Gastroesophageal sphincter (tissue), 4 donors: ENCODE measurements at regions not wholly inside any gene's neighbourhood (a gene's known extent, or its start where the extent isn't known, plus 50 kb on each side); places are given as distances from the start of the nearest gene placed in this dataset.

ENCODE experiments used
- ATAC-seq: fragments of 150-250 bp; one replicate; pipeline ENCODE4 v1.9.1; 2016; ENCODE audit warnings: mild to moderate bottlenecking, moderate library complexity
- H3K27ac ChIP-seq, 4 donors: fragments of 200-600 bp; sonication (generic) in 3 of 4; 1 replicate in 3 of 4; 2 replicates in 1 of 4; pipeline ENCODE4 v1.5.1; 2016 to 2019
- H3K27me3 ChIP-seq: fragments of 200-600 bp; sonication (generic); one replicate; pipeline ENCODE4 v1.5.1; 2019
- H3K36me3 ChIP-seq, 2 donors: fragments of 200-600 bp; sonication (generic); one replicate each; pipeline ENCODE4 v1.5.1; 2019; ENCODE audit warnings: control low read depth in 1 of 2
- H3K4me1 ChIP-seq, 3 donors: fragments of 200-600 bp; sonication (generic); 1 replicate in 2 of 3; 2 replicates in 1 of 3; pipeline ENCODE4 v1.5.1; 2016 to 2019; ENCODE audit warnings: control low read depth in 2 of 3
- H3K4me3 ChIP-seq, 2 donors: fragments of 200-600 bp; sonication (generic); one replicate each; pipeline ENCODE4 v1.5.1; 2019; ENCODE audit warnings: mild to moderate bottlenecking in 1 of 2, moderate library complexity in 1 of 2
- H3K9me3 ChIP-seq, 3 donors: fragments of 200-600 bp; sonication (generic); one replicate each; pipeline ENCODE4 v1.5.1; 2017 to 2019; ENCODE audit warnings: control low read depth in 2 of 3
- CTCF ChIP-seq, 4 experiments: fragments of 200-600 bp in 2 of 4; fragments of 450-650 bp in 2 of 4; sonication (generic) in 1 of 4; IDR thresholded peaks; one replicate each; pipeline ENCODE4 v1.5.1; 2017 to 2019; ENCODE audit warnings: antibody characterized with exemption in 4 of 4, mild to moderate bottlenecking in 2 of 4, moderate library complexity in 2 of 4
- EP300 ChIP-seq: sonication (generic); formaldehyde crosslinking; IDR thresholded peaks from one replicate; pipeline ENCODE4 v1.6.1; 2017; ENCODE audit warnings: antibody characterized with exemption, mild to moderate bottlenecking
- POLR2A ChIP-seq, 2 donors: fragments of 450-650 bp; IDR thresholded peaks; one replicate each; pipeline ENCODE4 v1.6.1; 2017; ENCODE audit warnings: antibody characterized with exemption in 2 of 2, mild to moderate bottlenecking in 2 of 2, moderate library complexity in 1 of 2
- POLR2AphosphoS5 ChIP-seq: sonication (generic); formaldehyde crosslinking; IDR thresholded peaks from one replicate; pipeline ENCODE4 v1.6.1; 2017; ENCODE audit warnings: antibody characterized with exemption
- WGBS, 2 donors: methylation state at CpG; one replicate each; pipeline ENCODE4 v1.1.5; 2018; ENCODE audit warnings: low coverage in 1 of 2; 5-methylcytosine and 5-hydroxymethylcytosine counted together

GRCh38 chr12:78439666-78440065 is 424.9 kb upstream of the SYT1 start:
- H3K4me1 ChIP-seq: no peaks in the 10 kb centered on the region
- ATAC-seq: no peak
- H3K27ac ChIP-seq: no peak overlapping the region
- H3K9me3 ChIP-seq: peaks cover 0 to 11% (median 0%) of the 10 kb centered on the region in 3 donors
- TF ChIP-seq POLR2AphosphoS5: no peak
- no peak for TF ChIP-seq CTCF (IDR thresholded peaks at IDR 0.05)
- TF ChIP-seq EP300: no peak
- TF ChIP-seq POLR2A (IDR thresholded peaks at IDR 0.05): no peak
- no peaks in the 10 kb centered on the region for H3K36me3 ChIP-seq
- H3K4me3 ChIP-seq: no peak overlapping the region
- 60% methylated on average over 1 of the region's 5 CpGs; no CpG with 5 or more reads in 1 of the 2 donors for WGBS, 2 donors
- H3K27me3 ChIP-seq: no peaks in the 10 kb centered on the region

GRCh38 chr12:78441737-78442453 is 422.7 kb upstream of the SYT1 start:
- no peak for TF ChIP-seq POLR2A (IDR thresholded peaks at IDR 0.05)
- TF ChIP-seq POLR2AphosphoS5: no peak
- TF ChIP-seq CTCF (IDR thresholded peaks at IDR 0.05): no peak
- TF ChIP-seq EP300: no peak
- WGBS, 2 donors: 17 to 34% methylated on average over 3 of the region's 3 CpGs
- H3K4me1 ChIP-seq: no peaks in the 10 kb centered on the region
- no peak for ATAC-seq
- no peaks in the 10 kb centered on the region for H3K36me3 ChIP-seq
- no peak overlapping the region for H3K27ac ChIP-seq
- H3K9me3 ChIP-seq: peaks cover 0 to 11% (median 0%) of the 10 kb centered on the region in 3 donors
- no peaks in the 10 kb centered on the region for H3K27me3 ChIP-seq
- no peak overlapping the region for H3K4me3 ChIP-seq

DNA sequence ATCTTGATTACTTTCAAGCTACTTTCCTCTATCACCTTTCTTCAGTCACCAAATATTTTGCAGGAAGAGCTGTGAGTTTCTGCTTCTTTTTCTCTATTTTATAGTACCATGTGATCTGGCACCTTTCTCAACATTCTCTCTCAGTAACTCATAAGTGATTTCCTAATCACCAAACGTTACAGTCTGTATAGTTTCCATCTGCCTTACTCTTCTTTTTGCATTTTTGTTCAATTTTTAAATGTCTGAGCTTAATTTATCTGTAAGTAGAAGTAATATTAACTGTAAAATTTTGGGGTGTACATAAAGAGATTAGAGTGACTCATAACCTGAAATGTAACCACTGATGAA is 422.1 kb upstream of the SYT1 start:
- Histone ChIP-seq H3K4me3 (no peak overlapping the region), H3K27ac (no peak overlapping the region), H3K4me1 (no peaks in the 10 kb centered on the region), H3K27me3 (no peaks in the 10 kb centered on the region), H3K9me3 (peaks cover 0 to 11% (median 0%) of the 10 kb centered on the region in 3 donors), H3K36me3 (no peaks in the 10 kb centered on the region)
- no peak for ATAC-seq
- 20 to 22% methylated on average over 1 of the region's 1 CpG for WGBS, 2 donors
- TF ChIP-seq CTCF (IDR thresholded peaks at IDR 0.05): no peak
- no peak for TF ChIP-seq POLR2AphosphoS5
- TF ChIP-seq POLR2A (IDR thresholded peaks at IDR 0.05): no peak
- no peak for TF ChIP-seq EP300

DNA sequence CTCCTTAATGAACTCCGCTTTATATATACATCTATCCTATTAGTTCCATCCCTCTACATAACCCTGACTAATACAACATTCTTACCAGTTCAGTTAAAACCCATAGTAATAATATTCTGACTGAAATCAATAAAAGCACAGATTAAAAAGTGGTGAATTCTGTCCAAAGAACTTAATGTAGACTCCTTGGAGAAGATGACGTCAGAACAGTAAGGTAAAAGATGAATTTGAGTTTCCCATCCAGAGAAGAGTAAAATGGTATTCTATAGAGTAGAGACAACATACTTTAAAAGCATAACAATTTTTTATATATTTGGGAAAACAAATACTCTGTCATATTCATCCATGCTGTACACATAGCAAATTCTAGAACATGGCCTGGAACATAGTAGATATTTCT is 418.0 kb upstream of the SYT1 start:
- no peak for ATAC-seq
- Histone ChIP-seq H3K27me3 (no peaks in the 10 kb centered on the region), H3K4me1 (no peaks in the 10 kb centered on the region), H3K27ac (no peak overlapping the region), H3K4me3 (no peak overlapping the region), H3K36me3 (no peaks in the 10 kb centered on the region), H3K9me3 (no peaks in the 10 kb centered on the region)
- TF ChIP-seq POLR2A (IDR thresholded peaks at IDR 0.05) (no peak), CTCF (IDR thresholded peaks at IDR 0.05) (no peak), EP300 (no peak), POLR2AphosphoS5 (no peak)
- 90 to 100% methylated on average over 1 to 2 of the region's 2 CpGs for WGBS, 2 donors

DNA sequence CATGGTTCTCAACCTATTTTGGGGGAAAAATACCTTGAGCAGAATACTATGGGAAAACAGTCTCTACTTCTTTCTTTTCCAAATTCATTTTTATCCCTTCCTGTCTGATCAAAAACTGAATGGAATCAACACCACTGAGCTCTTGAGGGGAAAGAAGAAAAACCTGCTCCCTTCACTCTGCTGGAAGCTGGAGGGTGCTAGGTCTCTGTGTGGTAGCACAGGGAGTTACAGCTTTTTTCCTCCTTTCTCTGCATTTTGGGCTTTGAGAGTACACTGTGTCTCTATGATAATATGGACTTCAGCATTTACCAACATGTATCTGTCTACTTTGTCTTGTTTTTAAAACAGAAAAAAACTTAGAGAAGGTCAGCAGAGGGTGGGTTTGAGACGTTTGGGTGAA is 417.2 kb upstream of the SYT1 start:
- no peaks in the 10 kb centered on the region for H3K27me3 ChIP-seq
- ATAC-seq: no peak
- no peaks in the 10 kb centered on the region for H3K36me3 ChIP-seq
- H3K9me3 ChIP-seq: no peaks in the 10 kb centered on the region
- no peak overlapping the region for H3K4me3 ChIP-seq
- 46 to 69% methylated on average over 1 of the region's 1 CpG for WGBS, 2 donors
- no peak overlapping the region for H3K27ac ChIP-seq
- TF ChIP-seq POLR2A (IDR thresholded peaks at IDR 0.05) (no peak), EP300 (no peak), POLR2AphosphoS5 (no peak), CTCF (IDR thresholded peaks at IDR 0.05) (no peak)
- no peaks in the 10 kb centered on the region for H3K4me1 ChIP-seq
